ENCODE measurements at regions not wholly inside any gene's neighbourhood (a gene's known extent, or its start where the extent isn't known, plus 50 kb on each side); places are given as distances from the start of the nearest gene placed in this dataset.

DNA sequence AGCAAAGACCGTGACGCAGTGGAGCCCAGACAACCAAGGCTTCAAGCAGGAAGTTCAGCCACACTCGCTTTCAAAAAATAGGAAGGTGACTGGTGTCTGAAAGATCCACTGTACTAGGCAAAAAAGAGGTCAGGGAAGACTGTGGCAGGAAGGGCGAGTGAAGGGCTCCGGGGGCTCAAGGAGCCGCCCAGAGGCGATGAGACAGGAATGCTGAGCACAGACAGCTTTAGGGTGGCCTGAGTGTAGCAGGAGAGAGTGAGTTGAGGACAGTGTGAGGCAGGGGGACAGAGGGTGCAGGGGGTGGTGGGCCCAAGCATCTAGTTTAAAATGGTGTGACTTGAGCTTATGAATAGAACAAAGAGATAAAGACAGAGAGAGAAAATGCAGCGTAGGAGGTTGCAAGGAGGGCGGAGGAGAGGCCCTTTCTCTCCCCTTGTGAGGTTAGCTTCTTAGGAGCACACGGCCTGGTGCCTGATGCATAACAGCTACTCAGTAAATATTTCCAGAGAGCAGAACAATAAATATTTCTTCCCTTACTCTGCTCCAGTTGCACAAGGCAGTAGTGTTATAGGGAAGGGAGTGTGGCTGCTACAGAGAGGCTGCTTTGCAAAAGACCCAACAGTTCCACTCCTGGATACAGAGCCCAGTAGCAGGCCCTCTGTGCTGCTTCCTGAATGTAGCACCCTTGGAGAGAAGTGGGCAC, 789.7 kb upstream of the RAB6C start:
- ATAC-seq (no peak), DNase-seq (no peak), FAIRE-seq (no peak)
- Histone ChIP-seq H3K36me3 (no peaks in the 10 kb centered on the region), H3K9me3 (no peaks in the 10 kb centered on the region), H3K27ac (no peak overlapping the region), H3K4me1 (peaks cover 2 to 17% (median 10%) of the 10 kb centered on the region in 3 donors), H3K4me3 (no peak overlapping the region), H3K27me3 (no peaks in the 10 kb centered on the region)
- WGBS, 2 donors = 91 to 95% methylated on average over 10 of the region's 10 CpGs
- TF ChIP-seq, protein P1, sequence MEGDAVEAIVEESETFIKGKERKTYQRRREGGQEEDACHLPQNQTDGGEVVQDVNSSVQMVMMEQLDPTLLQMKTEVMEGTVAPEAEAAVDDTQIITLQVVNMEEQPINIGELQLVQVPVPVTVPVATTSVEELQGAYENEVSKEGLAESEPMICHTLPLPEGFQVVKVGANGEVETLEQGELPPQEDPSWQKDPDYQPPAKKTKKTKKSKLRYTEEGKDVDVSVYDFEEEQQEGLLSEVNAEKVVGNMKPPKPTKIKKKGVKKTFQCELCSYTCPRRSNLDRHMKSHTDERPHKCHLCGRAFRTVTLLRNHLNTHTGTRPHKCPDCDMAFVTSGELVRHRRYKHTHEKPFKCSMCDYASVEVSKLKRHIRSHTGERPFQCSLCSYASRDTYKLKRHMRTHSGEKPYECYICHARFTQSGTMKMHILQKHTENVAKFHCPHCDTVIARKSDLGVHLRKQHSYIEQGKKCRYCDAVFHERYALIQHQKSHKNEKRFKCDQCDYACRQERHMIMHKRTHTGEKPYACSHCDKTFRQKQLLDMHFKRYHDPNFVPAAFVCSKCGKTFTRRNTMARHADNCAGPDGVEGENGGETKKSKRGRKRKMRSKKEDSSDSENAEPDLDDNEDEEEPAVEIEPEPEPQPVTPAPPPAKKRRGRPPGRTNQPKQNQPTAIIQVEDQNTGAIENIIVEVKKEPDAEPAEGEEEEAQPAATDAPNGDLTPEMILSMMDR (IDR thresholded peaks at IDR 0.05) = no peak
- intact Hi-C loops (cut with DNase I) = no loop called here

- WGBS, 2 donors = 79 to 81% methylated on average over 6 of the region's 6 CpGs
- intact Hi-C loops (cut with DNase I) = no loop called here
- no peaks in the 10 kb centered on the region for H3K9me3 ChIP-seq
- H3K4me1 ChIP-seq = peaks cover 4 to 17% (median 10%) of the 10 kb centered on the region in 3 donors
- no peaks in the 10 kb centered on the region for H3K27me3 ChIP-seq
- no peak for DNase-seq
- no peaks in the 10 kb centered on the region for H3K36me3 ChIP-seq
- TF ChIP-seq, protein P1 (IDR thresholded peaks at IDR 0.05) = no peak
- no peak overlapping the region for H3K27ac ChIP-seq
- no peak for FAIRE-seq
- H3K4me3 ChIP-seq = no peak overlapping the region
- no peak for ATAC-seq
Measured at GRCh38 chr2:129190494-129190893, 789.0 kb upstream of the RAB6C start.

- Histone ChIP-seq H3K9me3 (no peaks in the 10 kb centered on the region), H3K4me1 (peaks cover 4 to 17% (median 10%) of the 10 kb centered on the region in 3 donors), H3K27ac (no peak overlapping the region), H3K4me3 (no peak overlapping the region), H3K27me3 (no peaks in the 10 kb centered on the region), H3K36me3 (no peaks in the 10 kb centered on the region)
- intact Hi-C loops (cut with DNase I) = no loop called here
- no peak for ATAC-seq
- WGBS, 2 donors = 60 to 70% methylated on average over 4 of the region's 4 CpGs
- FAIRE-seq = no peak
- TF ChIP-seq, protein P1 (IDR thresholded peaks at IDR 0.05) = no peak
- DNase-seq = no peak
Measured at GRCh38 chr2:129191530-129191929, 787.9 kb upstream of the RAB6C start.

DNA sequence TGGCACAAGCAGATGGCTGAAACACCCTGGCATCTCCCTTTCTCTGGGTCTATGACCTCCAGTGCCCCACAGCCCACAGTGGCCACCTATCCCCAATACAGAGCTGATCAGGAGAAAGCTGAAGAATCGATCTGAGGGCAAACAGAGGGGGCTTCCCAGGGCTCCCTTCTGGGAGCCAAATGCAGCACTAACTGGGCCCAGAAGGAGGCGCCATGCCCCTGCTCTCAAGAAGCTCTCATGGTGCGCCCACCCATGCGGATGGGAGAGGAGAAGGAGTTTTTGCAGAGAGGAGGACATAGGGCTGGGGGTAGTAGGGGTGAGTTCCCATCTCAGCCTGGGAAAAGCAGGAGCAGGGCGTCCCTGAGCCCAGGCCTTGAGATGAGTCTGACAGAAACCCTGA, 787.3 kb upstream of the RAB6C start:
- TF ChIP-seq, protein P1 (IDR thresholded peaks at IDR 0.05) = no peak
- H3K27ac ChIP-seq = peak overlapping the region; percentile 42 to 75 (median 48)
- ATAC-seq (no peak), DNase-seq (no peak), FAIRE-seq (no peak)
- H3K4me1 ChIP-seq = peaks cover 4 to 17% (median 10%) of the 10 kb centered on the region in 3 donors
- WGBS, 2 donors = 92 to 98% methylated on average over 5 of the region's 5 CpGs
- H3K36me3 ChIP-seq = no peaks in the 10 kb centered on the region
- intact Hi-C loops (cut with DNase I) = no loop called here
- no peaks in the 10 kb centered on the region for H3K27me3 ChIP-seq
- H3K4me3 ChIP-seq = no peak overlapping the region
- H3K9me3 ChIP-seq = no peaks in the 10 kb centered on the region

DNA sequence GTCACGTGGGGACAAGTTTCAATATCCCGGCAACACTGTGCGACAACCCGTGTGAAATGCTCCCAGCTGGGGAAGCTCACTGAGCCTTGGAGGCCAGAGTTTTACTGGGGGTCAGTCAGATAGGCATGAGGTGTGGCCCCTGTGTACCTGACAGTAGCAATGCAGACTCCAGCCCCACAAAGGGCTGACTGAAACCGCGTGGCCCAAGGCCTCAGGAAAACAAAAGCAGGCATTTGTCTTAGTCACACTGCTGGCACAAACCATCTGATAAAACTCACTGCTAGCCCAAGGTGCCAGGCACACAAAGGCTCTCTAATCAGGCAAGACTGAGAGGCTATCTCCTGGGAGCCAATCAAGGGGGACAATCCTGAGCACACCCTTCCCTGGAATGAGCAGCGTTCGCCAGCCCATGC, 786.6 kb upstream of the RAB6C start:
- ATAC-seq = peak; percentile 82 to 93 (median 87)
- DNase-seq = peak in 4 of 6 donors; percentile 49 to 63 (median 60)
- Histone ChIP-seq H3K4me3 (no peak overlapping the region), H3K4me1 (peaks cover 4 to 17% (median 10%) of the 10 kb centered on the region in 3 donors), H3K36me3 (no peaks in the 10 kb centered on the region), H3K27me3 (no peaks in the 10 kb centered on the region), H3K9me3 (no peaks in the 10 kb centered on the region), H3K27ac (peak overlapping the region; percentile 42 to 75 (median 48))
- no peak for FAIRE-seq
- TF ChIP-seq, protein P1 (IDR thresholded peaks at IDR 0.05) = no peak
- WGBS, 2 donors = 14 to 20% methylated on average over 8 of the region's 8 CpGs
- intact Hi-C loops (cut with DNase I) = no loop called here

Measured in pancreas (tissue), 10 donors.